ENCODE measurements at regions not wholly inside any gene's neighbourhood (a gene's known extent, or its start where the extent isn't known, plus 50 kb on each side); places are given as distances from the start of the nearest gene placed in this dataset.

- intact Hi-C loops (cut with DNase I), result loop anchor here in 1 of 2 donors (2.0 to 10.0 kb wide), 3 partner anchors 62 to 205 kb away; partner anchors contain the start of genes KLF15 and ZXDC
- no peaks in the 10 kb centered on the region for H3K4me1 ChIP-seq (ENCODE audit: control insufficient read depth in 1 of 2, insufficient read depth in 2 of 2, low read length in 2 of 2)
Measured at GRCh38 chr3:126269354-126269753, 87.9 kb downstream of the KLF15 start.

GRCh38 chr3:126268866-126269265 is 88.3 kb downstream of the KLF15 start:
- Histone ChIP-seq H3K27ac (ENCODE audit: low read depth in 1 of 2, low read length in 2 of 2) (peak overlapping the region; percentile 49 to 87), H3K4me1 (ENCODE audit: control insufficient read depth in 1 of 2, insufficient read depth in 2 of 2, low read length in 2 of 2) (no peaks in the 10 kb centered on the region), H3K9me3 (ENCODE audit: control insufficient read depth, low read length) (no peaks in the 10 kb centered on the region), H3K4me3 (ENCODE audit: low read length in 2 of 2) (no peak overlapping the region), H3K27me3 (ENCODE audit: control insufficient read depth in 1 of 2, insufficient read depth in 2 of 2, low read length in 1 of 2) (no peaks in the 10 kb centered on the region), H3K36me3 (ENCODE audit: control insufficient read depth in 1 of 2, insufficient read depth in 2 of 2, low read length in 1 of 2) (no peaks in the 10 kb centered on the region)
- DNase-seq (peak in 1 of 2 donors; percentile 61), ATAC-seq (ENCODE audit: low FRiP score) (no peak)
- intact Hi-C loops (cut with DNase I), result loop anchor here in 1 of 2 donors (2.0 to 10.0 kb wide), 3 partner anchors 62 to 206 kb away; partner anchors contain the start of genes KLF15 and ZXDC
- WGBS, 2 donors, result 80 to 83% methylated on average over 3 of the region's 3 CpGs

More at GRCh38 chr3:126269354-126269753, 87.9 kb downstream of the KLF15 start:
- Histone ChIP-seq H3K27me3 (ENCODE audit: control insufficient read depth in 1 of 2, insufficient read depth in 2 of 2, low read length in 1 of 2) (no peaks in the 10 kb centered on the region), H3K4me3 (ENCODE audit: low read length in 2 of 2) (no peak overlapping the region), H3K9me3 (ENCODE audit: control insufficient read depth, low read length) (no peaks in the 10 kb centered on the region), H3K36me3 (ENCODE audit: control insufficient read depth in 1 of 2, insufficient read depth in 2 of 2, low read length in 1 of 2) (no peaks in the 10 kb centered on the region), H3K27ac (ENCODE audit: low read depth in 1 of 2, low read length in 2 of 2) (peak overlapping the region; percentile 46 to 49)
- peak in 1 of 2 donors; percentile 68 for DNase-seq
- WGBS, 2 donors, result 62 to 64% methylated on average over 4 of the region's 4 CpGs
- no peak for ATAC-seq (ENCODE audit: low FRiP score)

- H3K4me3 ChIP-seq (ENCODE audit: low read length in 2 of 2), result no peak overlapping the region
Measured at GRCh38 chr3:126267976-126268615, 87.7 kb upstream of the ALDH1L1 start.

GRCh38 chr3:126267169-126267975 is 87.0 kb upstream of the ALDH1L1 start:
- WGBS, 2 donors, result 1 to 2% methylated on average over 55 to 62 of the region's 62 CpGs
- Histone ChIP-seq H3K27me3 (ENCODE audit: control insufficient read depth in 1 of 2, insufficient read depth in 2 of 2, low read length in 1 of 2) (no peaks in the 10 kb centered on the region), H3K4me1 (ENCODE audit: control insufficient read depth in 1 of 2, insufficient read depth in 2 of 2, low read length in 2 of 2) (no peaks in the 10 kb centered on the region), H3K36me3 (ENCODE audit: control insufficient read depth in 1 of 2, insufficient read depth in 2 of 2, low read length in 1 of 2) (no peaks in the 10 kb centered on the region), H3K4me3 (ENCODE audit: low read length in 2 of 2) (no peak overlapping the region), H3K9me3 (ENCODE audit: control insufficient read depth, low read length) (no peaks in the 10 kb centered on the region), H3K27ac (ENCODE audit: low read depth in 1 of 2, low read length in 2 of 2) (peak overlapping the region; percentile 87 to 97)
- DNase-seq (peak; percentile 86 to 94), ATAC-seq (ENCODE audit: low FRiP score) (peak; percentile 83)
- intact Hi-C loops (cut with DNase I), result loop anchor here (1.0 to 10.0 kb wide), 3 partner anchors 60 to 207 kb away; partner anchors contain the start of genes KLF15 (in 1 of the 2) and ZXDC (in 1 of the 2)

More at GRCh38 chr3:126267976-126268615, 87.7 kb upstream of the ALDH1L1 start:
- no peaks in the 10 kb centered on the region for H3K27me3 ChIP-seq (ENCODE audit: control insufficient read depth in 1 of 2, insufficient read depth in 2 of 2, low read length in 1 of 2)
- peak overlapping the region; percentile 62 to 87 for H3K27ac ChIP-seq (ENCODE audit: low read depth in 1 of 2, low read length in 2 of 2)
- intact Hi-C loops (cut with DNase I), result loop anchor here (1.0 to 10.0 kb wide), 4 partner anchors 61 to 207 kb away; partner anchors contain the start of genes KLF15 (in 2 of the 2) and ZXDC (in 1 of the 2)
- no peaks in the 10 kb centered on the region for H3K4me1 ChIP-seq (ENCODE audit: control insufficient read depth in 1 of 2, insufficient read depth in 2 of 2, low read length in 2 of 2)
- WGBS, 2 donors, result 68 to 70% methylated on average over 15 of the region's 15 CpGs
- ATAC-seq (ENCODE audit: low FRiP score) (no peak), DNase-seq (peak in 1 of 2 donors; percentile 73)
- no peaks in the 10 kb centered on the region for H3K9me3 ChIP-seq (ENCODE audit: control insufficient read depth, low read length)
- no peaks in the 10 kb centered on the region for H3K36me3 ChIP-seq (ENCODE audit: control insufficient read depth in 1 of 2, insufficient read depth in 2 of 2, low read length in 1 of 2)

- no peak for DNase-seq
- intact Hi-C loops (cut with DNase I), result loop anchor here (1.0 to 10.0 kb wide), 3 partner anchors 60 to 208 kb away; partner anchors contain the start of genes KLF15 (in 1 of the 2) and ZXDC (in 1 of the 2)
- H3K27ac ChIP-seq (ENCODE audit: low read depth in 1 of 2, low read length in 2 of 2), result peak overlapping the region; percentile 7 to 97
- no peaks in the 10 kb centered on the region for H3K36me3 ChIP-seq (ENCODE audit: control insufficient read depth in 1 of 2, insufficient read depth in 2 of 2, low read length in 1 of 2)
- no peak overlapping the region for H3K4me3 ChIP-seq (ENCODE audit: low read length in 2 of 2)
- no peaks in the 10 kb centered on the region for H3K9me3 ChIP-seq (ENCODE audit: control insufficient read depth, low read length)
- H3K4me1 ChIP-seq (ENCODE audit: control insufficient read depth in 1 of 2, insufficient read depth in 2 of 2, low read length in 2 of 2), result no peaks in the 10 kb centered on the region
- no peak for ATAC-seq (ENCODE audit: low FRiP score)
- H3K27me3 ChIP-seq (ENCODE audit: control insufficient read depth in 1 of 2, insufficient read depth in 2 of 2, low read length in 1 of 2), result no peaks in the 10 kb centered on the region
- WGBS, 2 donors, result 45% methylated on average over 8 of the region's 8 CpGs
Measured at GRCh38 chr3:126266850-126267168, 86.4 kb upstream of the ALDH1L1 start.

GRCh38 chr3:126266291-126266840 is 86.0 kb upstream of the ALDH1L1 start:
- Histone ChIP-seq H3K36me3 (ENCODE audit: control insufficient read depth in 1 of 2, insufficient read depth in 2 of 2, low read length in 1 of 2) (no peaks in the 10 kb centered on the region), H3K4me3 (ENCODE audit: low read length in 2 of 2) (no peak overlapping the region), H3K4me1 (ENCODE audit: control insufficient read depth in 1 of 2, insufficient read depth in 2 of 2, low read length in 2 of 2) (no peaks in the 10 kb centered on the region), H3K9me3 (ENCODE audit: control insufficient read depth, low read length) (no peaks in the 10 kb centered on the region), H3K27me3 (ENCODE audit: control insufficient read depth in 1 of 2, insufficient read depth in 2 of 2, low read length in 1 of 2) (no peaks in the 10 kb centered on the region), H3K27ac (ENCODE audit: low read depth in 1 of 2, low read length in 2 of 2) (peak overlapping the region; percentile 7 to 97)
- intact Hi-C loops (cut with DNase I), result loop anchor here in 1 of 2 donors (5.0 to 10.0 kb wide), 2 partner anchors 59 to 208 kb away; partner anchors contain the start of gene ZXDC
- WGBS, 2 donors, result 3 to 10% methylated on average over 15 of the region's 15 CpGs
- DNase-seq (peak; percentile 75 to 93), ATAC-seq (ENCODE audit: low FRiP score) (peak; percentile 64)

- intact Hi-C loops (cut with DNase I), result loop anchor here in 1 of 2 donors (5.0 to 10.0 kb wide), 2 partner anchors 58 to 210 kb away; partner anchors contain the start of gene ZXDC
- WGBS, 2 donors, result 85 to 91% methylated on average over 12 of the region's 12 CpGs
- no peak for DNase-seq
- no peaks in the 10 kb centered on the region for H3K36me3 ChIP-seq (ENCODE audit: control insufficient read depth in 1 of 2, insufficient read depth in 2 of 2, low read length in 1 of 2)
- no peak for ATAC-seq (ENCODE audit: low FRiP score)
- no peaks in the 10 kb centered on the region for H3K4me1 ChIP-seq (ENCODE audit: control insufficient read depth in 1 of 2, insufficient read depth in 2 of 2, low read length in 2 of 2)
- H3K4me3 ChIP-seq (ENCODE audit: low read length in 2 of 2), result no peak overlapping the region
- no peaks in the 10 kb centered on the region for H3K27me3 ChIP-seq (ENCODE audit: control insufficient read depth in 1 of 2, insufficient read depth in 2 of 2, low read length in 1 of 2)
- no peaks in the 10 kb centered on the region for H3K9me3 ChIP-seq (ENCODE audit: control insufficient read depth, low read length)
- no peak overlapping the region for H3K27ac ChIP-seq (ENCODE audit: low read depth in 1 of 2, low read length in 2 of 2)
Measured at GRCh38 chr3:126264952-126265351, 84.6 kb upstream of the ALDH1L1 start.

GRCh38 chr3:126264381-126264780 is 84.0 kb upstream of the ALDH1L1 start:
- WGBS, 2 donors, result 83 to 90% methylated on average over 7 of the region's 7 CpGs
- H3K9me3 ChIP-seq (ENCODE audit: control insufficient read depth, low read length), result no peaks in the 10 kb centered on the region
- DNase-seq, result no peak
- intact Hi-C loops (cut with DNase I), result loop anchor here in 1 of 2 donors (10.0 kb wide), 1 partner anchor 210 kb away; the partner anchor contains the start of gene ZXDC
- H3K36me3 ChIP-seq (ENCODE audit: control insufficient read depth in 1 of 2, insufficient read depth in 2 of 2, low read length in 1 of 2), result no peaks in the 10 kb centered on the region
- H3K27ac ChIP-seq (ENCODE audit: low read depth in 1 of 2, low read length in 2 of 2), result no peak overlapping the region
- no peak overlapping the region for H3K4me3 ChIP-seq (ENCODE audit: low read length in 2 of 2)
- no peak for ATAC-seq (ENCODE audit: low FRiP score)
- H3K4me1 ChIP-seq (ENCODE audit: control insufficient read depth in 1 of 2, insufficient read depth in 2 of 2, low read length in 2 of 2), result no peaks in the 10 kb centered on the region
- no peaks in the 10 kb centered on the region for H3K27me3 ChIP-seq (ENCODE audit: control insufficient read depth in 1 of 2, insufficient read depth in 2 of 2, low read length in 1 of 2)

Measured in aorta (tissue), 5 donors.